Transverse colon (tissue), 3 donors: ENCODE measurements at regions not wholly inside any gene's neighbourhood (a gene's known extent, or its start where the extent isn't known, plus 50 kb on each side); places are given as distances from the start of the nearest gene placed in this dataset.

ENCODE experiments used
- CTCF ChIP-seq, 5 experiments: fragments of 200-600 bp in 3 of 5; fragments of 450-650 bp in 2 of 5; sonication (generic) in 3 of 5; IDR thresholded peaks; 1 replicate in 2 of 5; 2 replicates in 3 of 5; pipeline ENCODE4 v1.5.1; 2016 to 2017; ENCODE audit warnings: antibody characterized with exemption in 5 of 5, inconsistent platforms in 3 of 5, mild to moderate bottlenecking in 2 of 5, moderate library complexity in 1 of 5
- POLR2A ChIP-seq: fragments of 450-650 bp; IDR thresholded peaks from one replicate; pipeline ENCODE4 v1.6.1; 2016; ENCODE audit warnings: antibody characterized with exemption, mild to moderate bottlenecking, moderate library complexity

DNA sequence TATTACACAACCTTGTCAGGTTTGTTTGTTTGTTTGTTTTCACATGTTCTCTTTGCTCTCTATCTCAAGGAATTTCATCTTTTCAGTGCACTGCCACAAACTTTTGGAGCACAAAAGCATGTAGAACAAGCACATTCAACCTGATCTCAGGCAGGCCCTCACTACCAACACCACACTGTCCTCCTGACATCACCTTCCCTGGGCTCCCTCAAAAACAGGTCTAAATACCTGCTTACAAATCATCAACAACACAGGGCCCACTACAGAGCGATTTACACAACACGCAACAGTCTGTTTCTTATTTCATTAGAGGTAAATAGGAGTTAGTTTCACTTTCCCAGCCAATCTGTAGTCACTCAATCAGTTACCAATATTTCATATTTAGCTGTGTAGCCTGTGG lies 241.4 kb downstream of the EPHA7 start:
- no peak for TF ChIP-seq POLR2A
- TF ChIP-seq CTCF (IDR thresholded peaks at IDR 0.05), result no peak
